GM04503 (cell line): ENCODE measurements at regions not wholly inside any gene's neighbourhood (a gene's known extent, or its start where the extent isn't known, plus 50 kb on each side); places are given as distances from the start of the nearest gene placed in this dataset.
A peak's percentile ranks its signal among the peaks of the same experiment; 100 is the strongest.
"Not testable (repeated sequence)": the region's sequence is repeated elsewhere in the genome, so short reads cannot be mapped to it uniquely, and the experiment has no call there.

ENCODE experiments used
- DNase-seq: peaks from one replicate; pipeline ENCODE4 v3.0.0-alpha.2; 2012; ENCODE audit warnings: low read depth

DNA sequence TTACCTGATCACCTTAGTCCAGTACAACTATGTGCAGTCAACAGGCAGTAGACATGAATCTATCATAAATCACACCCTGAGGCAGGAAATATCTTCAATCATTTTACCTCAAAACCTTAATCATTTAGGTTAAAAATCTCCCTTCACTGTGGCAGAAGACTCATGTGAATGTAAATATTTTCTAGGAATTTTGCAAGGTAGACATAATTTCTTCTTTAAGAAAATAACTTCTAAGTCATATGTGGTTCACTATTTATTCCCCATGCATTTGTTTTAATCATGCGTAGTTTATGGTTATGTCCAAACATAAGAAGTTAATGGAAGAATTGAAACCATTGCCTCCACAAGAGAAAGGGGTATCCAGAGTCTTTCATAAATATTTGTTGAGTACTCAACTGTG, 97.0 kb downstream of the HMHB1 start:
- DNase-seq = no peak

GRCh38 chr5:143913008-143913752, 101.2 kb downstream of the HMHB1 start:
- DNase-seq = no peak

GRCh38 chr5:143914756-143915155, 102.8 kb downstream of the HMHB1 start:
- no peak for DNase-seq

GRCh38 chr5:143916451-143916850, 104.5 kb downstream of the HMHB1 start:
- no peak for DNase-seq

DNA sequence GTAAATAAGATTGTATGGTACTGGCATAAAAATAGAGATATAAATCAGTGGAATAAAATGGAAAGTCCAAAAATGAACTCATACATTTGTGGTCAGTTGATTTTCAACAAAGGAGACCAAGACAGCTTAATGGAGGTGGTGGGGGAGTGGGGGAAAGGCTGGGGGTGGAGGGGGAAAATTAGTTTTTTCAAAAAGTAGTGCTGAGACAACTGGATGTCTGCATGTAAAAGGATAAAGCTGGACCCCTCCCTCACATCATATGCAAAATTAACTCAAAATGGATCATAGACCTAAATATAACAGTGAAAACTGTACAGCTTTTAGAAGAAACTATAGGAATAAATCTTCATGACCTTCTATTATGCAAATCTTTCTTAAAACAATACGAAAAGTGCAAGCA, 107.0 kb downstream of the HMHB1 start:
- no peak for DNase-seq

GRCh38 chr5:143920772-143921171, 108.8 kb downstream of the HMHB1 start:
- no peak for DNase-seq

DNA sequence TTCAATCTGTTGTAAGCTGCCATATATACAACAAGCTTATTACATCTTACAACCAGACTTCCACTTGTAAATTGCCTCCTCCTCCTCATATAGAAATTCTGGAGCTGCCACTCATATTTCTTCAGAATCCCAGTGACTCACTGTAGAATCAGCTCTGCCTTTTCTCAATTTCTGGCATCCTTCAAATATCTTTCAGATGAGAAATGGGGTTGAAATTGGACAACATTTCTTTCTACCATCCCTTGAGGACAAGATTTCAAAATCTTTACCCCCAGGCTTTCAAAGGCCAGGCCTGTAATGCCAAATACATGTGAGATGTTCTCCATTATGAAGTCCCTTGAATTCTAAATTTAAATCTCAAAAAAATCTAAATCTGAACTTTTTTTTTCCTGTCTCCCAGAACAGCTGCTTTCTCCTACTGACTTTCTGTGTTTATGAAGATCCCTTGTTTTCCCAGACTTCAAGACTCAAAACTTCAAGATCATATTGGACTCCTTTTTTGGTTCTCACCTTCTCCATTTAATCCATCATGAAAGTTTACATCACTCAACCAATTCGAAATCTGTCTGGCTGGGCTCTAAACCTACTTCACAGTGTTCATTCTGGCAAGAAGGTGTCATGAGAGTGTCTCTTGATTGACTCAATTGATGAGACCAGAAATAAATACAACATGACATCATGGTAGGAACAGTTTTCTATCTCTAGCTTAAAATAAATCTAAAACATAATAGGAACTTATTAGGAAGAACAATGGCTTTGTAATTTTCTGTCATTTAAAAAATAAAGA, 109.8 kb downstream of the HMHB1 start:
- DNase-seq = peak; percentile 94

- DNase-seq = no peak
Observed at GRCh38 chr5:143922718-143923117, 110.8 kb downstream of the HMHB1 start.

GRCh38 chr5:143923634-143924266, 111.8 kb downstream of the HMHB1 start:
- DNase-seq = no peak

DNA sequence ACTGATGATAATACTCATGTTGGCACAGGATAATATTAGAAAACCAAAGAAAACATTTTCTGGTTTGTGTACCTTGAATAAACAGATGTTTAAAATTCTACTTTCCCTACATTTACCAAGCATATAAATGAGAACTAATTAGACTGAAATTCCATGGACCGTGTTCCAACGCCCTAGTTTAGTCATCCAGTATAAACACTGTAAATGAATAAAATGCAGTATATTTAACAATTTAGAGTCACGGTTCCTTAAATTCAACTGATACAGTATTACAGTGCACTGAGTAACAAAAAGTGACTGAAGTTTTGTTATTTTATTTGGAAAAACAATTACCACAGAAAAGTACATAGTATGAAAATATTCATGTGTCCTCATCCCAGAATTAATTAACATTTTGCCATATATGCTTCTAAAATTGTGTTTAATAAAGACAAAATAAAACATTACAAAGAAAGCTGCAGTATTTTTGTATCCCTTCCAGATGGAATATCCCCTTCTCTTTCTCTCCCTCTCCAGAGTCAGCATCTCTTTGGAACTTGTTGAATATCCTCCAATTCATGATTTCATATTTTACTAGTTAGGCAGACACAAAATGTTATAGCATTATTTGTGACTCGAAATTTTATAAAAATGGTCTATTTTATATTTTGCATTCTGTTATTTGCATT, 112.5 kb downstream of the HMHB1 start:
- no peak for DNase-seq

- DNase-seq = not testable (repeated sequence)
Observed at GRCh38 chr5:143924979-143925325, 113.0 kb downstream of the HMHB1 start.

DNA sequence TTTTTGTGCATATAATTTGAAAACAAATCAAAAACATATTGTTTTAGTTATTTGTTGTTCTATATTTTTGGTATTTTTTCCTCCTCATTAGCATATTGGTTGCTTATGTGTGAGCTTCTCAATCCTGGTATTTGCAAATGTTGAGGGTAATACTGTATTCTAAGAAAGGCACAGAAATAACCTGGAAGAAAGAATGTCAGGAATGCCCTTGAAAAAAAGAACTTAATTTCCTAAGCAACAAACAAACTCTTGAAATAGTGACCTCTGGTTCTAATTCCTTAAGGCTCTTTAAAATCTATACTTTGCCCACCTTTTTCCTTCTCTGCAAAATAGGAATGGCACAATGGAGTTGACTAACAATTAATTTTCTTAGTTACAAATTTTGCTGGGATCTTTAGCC, 117.5 kb downstream of the HMHB1 start:
- DNase-seq = no peak

DNA sequence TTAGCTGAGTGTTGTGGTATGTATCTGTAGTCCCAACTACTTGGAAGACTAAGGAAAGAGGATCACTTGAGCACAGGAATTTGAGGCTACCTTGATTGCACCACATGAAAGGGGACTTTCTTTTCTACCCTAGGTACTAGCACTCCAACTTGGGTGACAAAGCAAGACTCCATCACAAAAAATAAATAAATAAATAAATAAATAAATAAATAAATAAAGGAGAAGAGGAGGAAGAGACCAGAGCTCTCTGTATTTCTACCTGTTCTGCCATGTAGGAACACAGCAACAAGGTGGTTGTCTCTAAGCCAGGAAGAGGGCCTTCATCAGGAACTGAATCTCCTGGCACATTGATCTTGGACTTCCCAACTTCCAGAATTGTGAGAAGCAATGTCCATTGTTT, 118.6 kb downstream of the HMHB1 start:
- DNase-seq = no peak

GRCh38 chr5:143931476-143931875, 119.5 kb downstream of the HMHB1 start:
- no peak for DNase-seq

DNA sequence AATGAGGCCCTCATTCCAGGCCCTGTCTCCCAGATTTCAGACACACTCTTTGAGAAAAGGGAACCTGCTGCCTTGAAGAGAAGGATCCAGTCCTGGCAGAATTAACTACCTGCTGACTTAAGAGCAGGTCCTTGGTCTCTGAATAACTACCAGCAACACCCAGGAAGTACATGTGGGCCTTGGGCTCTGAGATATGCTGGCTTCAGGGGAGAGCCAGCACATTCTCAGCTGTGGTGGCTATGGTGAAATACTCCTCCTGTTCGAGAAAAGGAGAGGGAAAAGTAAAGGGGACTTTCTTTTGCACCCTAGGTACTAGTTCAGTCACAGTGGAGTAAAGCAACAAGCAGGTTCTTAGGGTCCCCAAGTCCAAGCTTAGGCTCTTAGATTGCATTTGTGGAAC, 120.0 kb downstream of the HMHB1 start:
- no peak for DNase-seq

- DNase-seq = no peak
Observed at GRCh38 chr5:143932584-143932983, 120.6 kb downstream of the HMHB1 start.

GRCh38 chr5:143933451-143933850, 121.5 kb downstream of the HMHB1 start:
- DNase-seq = no peak

DNA sequence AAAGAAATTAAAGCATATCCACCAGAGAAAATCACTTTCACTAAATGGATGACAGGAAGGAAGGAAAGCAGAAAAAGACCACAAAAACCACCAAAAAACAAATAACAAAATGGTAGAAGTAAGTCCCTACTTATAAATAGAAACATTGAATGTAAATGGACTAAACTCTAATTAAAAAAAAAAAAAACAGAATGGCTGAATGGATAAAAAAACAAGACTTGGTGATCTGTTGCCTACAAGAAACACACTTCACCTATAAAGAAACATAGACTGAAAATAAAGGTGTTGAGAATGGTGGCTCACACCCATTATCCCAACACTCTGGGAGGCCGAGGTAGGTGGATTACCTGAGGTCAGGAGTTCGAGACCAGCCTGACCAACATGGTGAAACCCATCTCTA, 122.9 kb downstream of the HMHB1 start:
- no peak for DNase-seq

DNA sequence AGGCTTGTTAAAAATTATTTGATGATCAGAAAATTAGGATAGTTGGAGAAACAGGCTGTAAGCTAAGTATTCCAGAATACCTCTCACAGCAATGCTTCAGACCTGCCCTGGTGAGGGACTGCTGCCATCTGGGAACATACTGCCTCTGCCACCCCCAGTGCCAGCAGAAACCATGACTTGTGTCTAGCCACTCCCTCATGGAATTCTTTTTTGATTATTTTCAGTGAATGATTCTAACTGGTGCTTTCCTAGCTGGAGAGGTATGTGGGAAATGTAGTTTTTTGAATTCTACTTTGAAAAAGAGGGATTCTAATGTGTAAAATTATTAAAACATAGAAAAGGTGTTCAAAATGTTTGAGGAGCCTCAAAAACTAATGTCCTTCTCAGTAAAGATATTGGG, 126.3 kb downstream of the HMHB1 start:
- DNase-seq = no peak

- no peak for DNase-seq
Observed at GRCh38 chr5:143946837-143947236, 134.9 kb downstream of the HMHB1 start.

- DNase-seq = no peak
Observed at GRCh38 chr5:143947313-143947712, 135.4 kb downstream of the HMHB1 start.

DNA sequence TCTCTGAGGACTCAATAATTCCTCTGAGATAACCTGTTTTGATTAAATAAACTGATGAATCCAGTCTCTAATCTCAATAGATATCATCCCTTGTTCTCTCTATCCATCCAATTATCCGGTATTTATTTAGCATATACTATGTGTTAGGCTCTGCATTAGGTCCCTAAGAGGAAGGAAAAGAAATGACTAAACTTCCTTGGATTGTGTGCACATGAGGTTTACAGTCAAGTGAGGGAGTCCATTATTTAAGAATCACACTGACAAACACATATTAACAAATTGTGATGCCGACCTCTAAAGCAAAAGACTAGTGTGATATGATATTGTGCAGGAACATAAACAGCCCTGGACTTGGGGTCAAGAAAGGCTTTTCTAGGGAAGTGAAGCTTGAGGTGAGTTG, 140.8 kb downstream of the HMHB1 start:
- DNase-seq = no peak

DNA sequence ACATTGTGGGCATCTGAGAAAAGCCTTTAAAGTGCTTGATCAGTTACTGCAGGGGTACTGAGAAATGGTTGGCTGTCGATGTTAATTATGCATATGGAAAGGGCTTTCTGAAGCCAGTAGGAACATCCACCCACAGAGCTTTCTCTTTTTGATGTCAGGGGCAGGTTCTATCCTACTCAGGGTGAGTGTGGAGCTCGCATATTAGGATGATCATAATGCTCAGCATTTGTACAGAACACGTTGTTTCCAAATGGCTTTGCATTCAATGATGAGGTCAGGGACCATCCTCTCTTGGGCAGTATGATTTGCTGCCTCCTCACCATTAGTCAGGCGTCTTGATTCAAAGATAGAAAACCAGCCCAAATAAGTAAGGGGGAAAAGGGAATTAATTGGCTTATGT, 141.9 kb downstream of the HMHB1 start:
- DNase-seq = no peak
